HCEC 1CT (cell line): ENCODE measurements at regions not wholly inside any gene's neighbourhood (a gene's known extent, or its start where the extent isn't known, plus 50 kb on each side); places are given as distances from the start of the nearest gene placed in this dataset.
"Not testable (repeated sequence)": the region's sequence is repeated elsewhere in the genome, so short reads cannot be mapped to it uniquely, and the experiment has no call there.

Experiments
- DNase-seq: peaks from one replicate; pipeline ENCODE4 v3.0.0-alpha.2; 2017

GRCh38 chrX:13179586-13179985 lies 135.2 kb upstream of the FAM9C start:
- no peak for DNase-seq

- no peak for DNase-seq
Observed at GRCh38 chrX:13179100-13179499, 134.7 kb upstream of the FAM9C start.

GRCh38 chrX:13177921-13178566 lies 133.6 kb upstream of the FAM9C start:
- no peak for DNase-seq

GRCh38 chrX:13175056-13175455 lies 130.6 kb upstream of the FAM9C start:
- DNase-seq, result no peak

GRCh38 chrX:13170966-13171558 lies 126.6 kb upstream of the FAM9C start:
- DNase-seq, result no peak

GRCh38 chrX:13169684-13170083 lies 125.3 kb upstream of the FAM9C start:
- DNase-seq, result no peak

- no peak for DNase-seq
Observed at GRCh38 chrX:13168269-13168668, 123.8 kb upstream of the FAM9C start.

GRCh38 chrX:13167481-13168231 lies 123.2 kb upstream of the FAM9C start:
- no peak for DNase-seq

- no peak for DNase-seq
Observed at GRCh38 chrX:13165266-13166189, 121.1 kb upstream of the FAM9C start.

- DNase-seq, result no peak
Observed at GRCh38 chrX:13164611-13165010, 120.2 kb upstream of the FAM9C start.

- no peak for DNase-seq
Observed at GRCh38 chrX:13162772-13163410, 118.5 kb upstream of the FAM9C start.

GRCh38 chrX:13159886-13160285 lies 115.5 kb upstream of the FAM9C start:
- DNase-seq, result no peak

- DNase-seq, result peak; percentile 17
Observed at GRCh38 chrX:13158911-13159310, 114.5 kb upstream of the FAM9C start.

GRCh38 chrX:13155550-13155949 lies 111.1 kb upstream of the FAM9C start:
- not testable (repeated sequence) for DNase-seq

GRCh38 chrX:13153796-13154195 lies 109.4 kb upstream of the FAM9C start:
- peak; percentile 59 for DNase-seq

- DNase-seq, result no peak
Observed at GRCh38 chrX:13152518-13153185, 108.2 kb upstream of the FAM9C start.

- DNase-seq, result no peak
Observed at GRCh38 chrX:13151828-13152517, 107.6 kb upstream of the FAM9C start.

GRCh38 chrX:13149702-13150350 lies 105.4 kb upstream of the FAM9C start:
- no peak for DNase-seq

- peak; percentile 47 for DNase-seq
Observed at GRCh38 chrX:13147733-13148132, 103.3 kb upstream of the FAM9C start.

- DNase-seq, result no peak
Observed at GRCh38 chrX:13147147-13147546, 102.7 kb upstream of the FAM9C start.
